ENCODE measurements at regions not wholly inside any gene's neighbourhood (a gene's known extent, or its start where the extent isn't known, plus 50 kb on each side); places are given as distances from the start of the nearest gene placed in this dataset.
"Not testable (repeated sequence)": the region's sequence is repeated elsewhere in the genome, so short reads cannot be mapped to it uniquely, and the experiment has no call there.

GRCh38 chrX:131693359-131693758, 149.5 kb downstream of the OR13H1 start:
- DNase-seq: no peak
- H3K9me3 ChIP-seq (ENCODE audit: control insufficient read depth, low read length): peaks cover 66% of the 10 kb centered on the region
- H3K36me3 ChIP-seq (ENCODE audit: control insufficient read depth, insufficient read depth, low read length): peaks cover 58% of the 10 kb centered on the region
- no peak overlapping the region for H3K4me3 Mint-ChIP-seq
- no peak overlapping the region for H3K9ac ChIP-seq (ENCODE audit: extremely low read depth, low read length, poor library complexity, severe bottlenecking)
- peaks cover 83% of the 10 kb centered on the region for H3K9me3 Mint-ChIP-seq
- H3K4me3 ChIP-seq (ENCODE audit: low read length): no peak overlapping the region
- H3K27me3 ChIP-seq (ENCODE audit: control insufficient read depth, insufficient read depth, low read length, poor library complexity, severe bottlenecking): no peaks in the 10 kb centered on the region
- no peaks in the 10 kb centered on the region for H3K27me3 Mint-ChIP-seq (ENCODE audit: insufficient read depth)
- no peak overlapping the region for H3K27ac ChIP-seq (ENCODE audit: low read depth, low read length)
- H3K4me1 ChIP-seq (ENCODE audit: control insufficient read depth, insufficient read depth, low read length): no peaks in the 10 kb centered on the region
- H3K27ac Mint-ChIP-seq: no peak overlapping the region
- no peak for TF ChIP-seq CTCF (conservative IDR thresholded peaks at IDR 0.05)
- peaks cover 89% of the 10 kb centered on the region for H3K36me3 Mint-ChIP-seq (ENCODE audit: low read depth)
- no peaks in the 10 kb centered on the region for H3K4me1 Mint-ChIP-seq

- not testable (repeated sequence) for H3K4me1 Mint-ChIP-seq; H3K4me3 ChIP-seq (ENCODE audit: low read length); DNase-seq; H3K9ac ChIP-seq (ENCODE audit: extremely low read depth, low read length, poor library complexity, severe bottlenecking); H3K27me3 ChIP-seq (ENCODE audit: control insufficient read depth, insufficient read depth, low read length, poor library complexity, severe bottlenecking); H3K27ac Mint-ChIP-seq; H3K27me3 Mint-ChIP-seq (ENCODE audit: insufficient read depth); H3K4me3 Mint-ChIP-seq; H3K4me1 ChIP-seq (ENCODE audit: control insufficient read depth, insufficient read depth, low read length); H3K27ac ChIP-seq (ENCODE audit: low read depth, low read length)
- H3K9me3 Mint-ChIP-seq: peaks cover 71% of the 10 kb centered on the region
- peaks cover 88% of the 10 kb centered on the region for H3K36me3 Mint-ChIP-seq (ENCODE audit: low read depth)
- Histone ChIP-seq H3K36me3 (ENCODE audit: control insufficient read depth, insufficient read depth, low read length) (peaks cover 48% of the 10 kb centered on the region), H3K9me3 (ENCODE audit: control insufficient read depth, low read length) (peaks cover 66% of the 10 kb centered on the region)
- WGBS, 2 experiments (ENCODE audit: insufficient coverage in 1 of 2, insufficient read length in 1 of 2): 92% methylated on average over 2 of the region's 3 CpGs; no CpG with 5 or more reads in 1 of the 2 experiments
These were observed 153.1 kb downstream of the OR13H1 start for GRCh38 chrX:131696989-131697388.

- no peak overlapping the region for H3K4me3 ChIP-seq (ENCODE audit: low read length)
- no peak for TF ChIP-seq CTCF (conservative IDR thresholded peaks at IDR 0.05)
- H3K27ac ChIP-seq (ENCODE audit: low read depth, low read length): no peak overlapping the region
- DNase-seq: no peak
- H3K9me3 ChIP-seq (ENCODE audit: control insufficient read depth, low read length): peaks cover 32% of the 10 kb centered on the region
- Mint-ChIP-seq H3K4me3 (no peak overlapping the region), H3K36me3 (ENCODE audit: low read depth) (peaks cover 90% of the 10 kb centered on the region), H3K27me3 (ENCODE audit: insufficient read depth) (no peaks in the 10 kb centered on the region), H3K9me3 (peaks cover 41% of the 10 kb centered on the region), H3K27ac (no peak overlapping the region), H3K4me1 (no peaks in the 10 kb centered on the region)
- no peaks in the 10 kb centered on the region for H3K4me1 ChIP-seq (ENCODE audit: control insufficient read depth, insufficient read depth, low read length)
- 89% methylated on average over 5 of the region's 6 CpGs; no CpG with 5 or more reads in 1 of the 2 experiments for WGBS, 2 experiments (ENCODE audit: insufficient coverage in 1 of 2, insufficient read length in 1 of 2)
- H3K9ac ChIP-seq (ENCODE audit: extremely low read depth, low read length, poor library complexity, severe bottlenecking): no peak overlapping the region
- H3K27me3 ChIP-seq (ENCODE audit: control insufficient read depth, insufficient read depth, low read length, poor library complexity, severe bottlenecking): no peaks in the 10 kb centered on the region
- peaks cover 59% of the 10 kb centered on the region for H3K36me3 ChIP-seq (ENCODE audit: control insufficient read depth, insufficient read depth, low read length)
These were observed 159.8 kb downstream of the OR13H1 start for GRCh38 chrX:131703646-131704045.

- DNase-seq: no peak
- Mint-ChIP-seq H3K27ac (no peak overlapping the region), H3K4me3 (peak overlapping the region; percentile 9), H3K36me3 (ENCODE audit: low read depth) (peaks cover 90% of the 10 kb centered on the region), H3K9me3 (peaks cover 42% of the 10 kb centered on the region), H3K4me1 (no peaks in the 10 kb centered on the region), H3K27me3 (ENCODE audit: insufficient read depth) (no peaks in the 10 kb centered on the region)
- peak; percentile 46 for TF ChIP-seq CTCF (conservative IDR thresholded peaks at IDR 0.05)
- WGBS, 2 experiments (ENCODE audit: insufficient coverage in 1 of 2, insufficient read length in 1 of 2): 90 to 96% methylated on average over 5 to 15 of the region's 17 CpGs
- no peak overlapping the region for H3K9ac ChIP-seq (ENCODE audit: extremely low read depth, low read length, poor library complexity, severe bottlenecking)
- no peak overlapping the region for H3K27ac ChIP-seq (ENCODE audit: low read depth, low read length)
- H3K27me3 ChIP-seq (ENCODE audit: control insufficient read depth, insufficient read depth, low read length, poor library complexity, severe bottlenecking): no peaks in the 10 kb centered on the region
- H3K4me1 ChIP-seq (ENCODE audit: control insufficient read depth, insufficient read depth, low read length): no peaks in the 10 kb centered on the region
- peaks cover 36% of the 10 kb centered on the region for H3K9me3 ChIP-seq (ENCODE audit: control insufficient read depth, low read length)
- peaks cover 60% of the 10 kb centered on the region for H3K36me3 ChIP-seq (ENCODE audit: control insufficient read depth, insufficient read depth, low read length)
- no peak overlapping the region for H3K4me3 ChIP-seq (ENCODE audit: low read length)
These were observed 160.3 kb downstream of the OR13H1 start for GRCh38 chrX:131704136-131704695.
